GM12865 (cell line): ENCODE measurements at regions not wholly inside any gene's neighbourhood (a gene's known extent, or its start where the extent isn't known, plus 50 kb on each side); places are given as distances from the start of the nearest gene placed in this dataset.
A peak's percentile ranks its signal among the peaks of the same experiment; 100 is the strongest.

Source experiments
- DNase-seq: peaks from one replicate; pipeline ENCODE4 v3.0.0; 2010; ENCODE audit warnings: low read depth
- H3K4me3 ChIP-seq: 2 replicates; pipeline ENCODE4 v1.5.1; 2011; ENCODE audit warnings: mild to moderate bottlenecking, low read depth, low read length, control low read depth
- TF ChIP-seq, protein P1 (sequence below): IDR thresholded peaks from 2 replicates; pipeline ENCODE4 v1.5.1; 2011; ENCODE audit warnings: low read length, control low read depth, low read depth, inconsistent platforms; ENCODE audit not compliant: insufficient read depth; ENCODE audit errors: missing control alignments

DNA sequence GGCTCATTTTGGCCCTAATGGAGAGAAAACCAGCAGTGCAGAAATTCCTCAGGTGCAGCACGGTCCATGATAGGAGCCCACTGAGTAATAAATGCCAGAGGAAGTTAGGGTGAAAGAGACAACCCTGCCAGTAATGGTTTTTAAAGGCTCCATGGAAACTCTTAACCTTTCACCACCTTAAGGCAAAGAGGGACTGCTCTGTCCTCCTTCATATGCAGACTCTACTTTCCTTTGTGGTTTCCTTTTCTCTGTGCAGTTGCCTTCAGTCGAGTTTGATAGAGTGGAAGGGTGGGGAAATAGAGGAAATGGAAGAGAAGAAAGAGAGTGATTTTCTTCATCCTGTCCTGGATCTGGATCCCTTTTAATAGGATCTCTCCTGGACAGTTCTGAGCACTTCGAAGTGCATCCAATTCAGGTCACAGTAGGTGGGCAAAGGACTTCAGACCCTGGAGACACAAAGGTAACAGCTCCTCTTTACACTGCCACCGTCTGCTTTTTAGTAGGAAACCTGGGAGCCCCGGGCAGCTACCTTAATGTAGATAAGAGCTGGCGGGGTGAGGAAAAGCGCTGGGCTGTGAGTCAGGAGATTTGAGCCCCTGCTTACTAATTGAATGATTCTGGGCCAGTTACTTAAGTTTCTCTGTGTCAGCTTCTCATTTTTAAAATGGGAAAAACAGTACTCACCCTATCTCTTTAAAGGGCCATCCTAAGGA lies 294.8 kb downstream of the KCNRG start:
- no peak for DNase-seq
- no peak overlapping the region for H3K4me3 ChIP-seq
- TF ChIP-seq, protein P1, sequence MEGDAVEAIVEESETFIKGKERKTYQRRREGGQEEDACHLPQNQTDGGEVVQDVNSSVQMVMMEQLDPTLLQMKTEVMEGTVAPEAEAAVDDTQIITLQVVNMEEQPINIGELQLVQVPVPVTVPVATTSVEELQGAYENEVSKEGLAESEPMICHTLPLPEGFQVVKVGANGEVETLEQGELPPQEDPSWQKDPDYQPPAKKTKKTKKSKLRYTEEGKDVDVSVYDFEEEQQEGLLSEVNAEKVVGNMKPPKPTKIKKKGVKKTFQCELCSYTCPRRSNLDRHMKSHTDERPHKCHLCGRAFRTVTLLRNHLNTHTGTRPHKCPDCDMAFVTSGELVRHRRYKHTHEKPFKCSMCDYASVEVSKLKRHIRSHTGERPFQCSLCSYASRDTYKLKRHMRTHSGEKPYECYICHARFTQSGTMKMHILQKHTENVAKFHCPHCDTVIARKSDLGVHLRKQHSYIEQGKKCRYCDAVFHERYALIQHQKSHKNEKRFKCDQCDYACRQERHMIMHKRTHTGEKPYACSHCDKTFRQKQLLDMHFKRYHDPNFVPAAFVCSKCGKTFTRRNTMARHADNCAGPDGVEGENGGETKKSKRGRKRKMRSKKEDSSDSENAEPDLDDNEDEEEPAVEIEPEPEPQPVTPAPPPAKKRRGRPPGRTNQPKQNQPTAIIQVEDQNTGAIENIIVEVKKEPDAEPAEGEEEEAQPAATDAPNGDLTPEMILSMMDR, result no peak

DNA sequence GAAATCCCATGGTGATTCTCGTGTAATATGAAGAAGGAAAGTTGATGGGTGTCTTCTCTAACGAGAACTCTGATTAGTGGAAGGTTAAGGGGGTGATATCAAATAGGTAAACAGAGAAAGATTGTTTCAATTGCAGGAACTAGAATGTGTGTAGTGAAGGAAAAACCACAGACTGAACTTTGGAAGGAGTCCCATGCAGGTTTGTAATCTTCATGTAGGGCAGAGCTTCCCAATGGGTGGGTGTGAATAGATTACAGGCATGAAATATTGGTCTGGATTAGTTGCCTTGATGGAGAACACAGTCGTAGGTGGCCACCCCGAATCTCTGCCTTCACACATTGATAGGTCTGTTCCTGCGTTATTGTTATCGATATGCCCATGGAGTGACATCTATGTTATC lies 295.5 kb downstream of the KCNRG start:
- TF ChIP-seq, protein P1, result no peak
- no peak overlapping the region for H3K4me3 ChIP-seq
- no peak for DNase-seq

DNA sequence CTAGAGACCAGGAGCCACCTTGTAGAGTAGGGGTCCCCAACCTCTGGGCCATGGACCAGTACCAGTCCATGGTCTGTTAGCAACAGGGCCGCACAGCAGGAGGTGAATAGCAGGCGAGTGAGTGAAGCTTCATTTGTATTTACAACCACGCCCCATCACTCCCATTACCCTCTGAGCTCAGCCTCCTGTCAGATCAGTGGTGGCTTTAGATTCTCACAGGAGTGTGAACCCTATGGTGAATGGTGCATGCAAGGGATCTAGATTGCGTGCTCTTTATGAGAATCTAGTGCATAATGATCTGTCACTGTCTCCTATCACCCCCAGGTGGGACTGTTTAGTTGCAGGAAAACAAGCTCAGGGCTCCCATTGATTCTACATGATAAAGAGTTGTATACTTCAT lies 303.6 kb downstream of the KCNRG start:
- H3K4me3 ChIP-seq, result no peak overlapping the region
- DNase-seq, result no peak
- TF ChIP-seq, protein P1, result no peak

DNA sequence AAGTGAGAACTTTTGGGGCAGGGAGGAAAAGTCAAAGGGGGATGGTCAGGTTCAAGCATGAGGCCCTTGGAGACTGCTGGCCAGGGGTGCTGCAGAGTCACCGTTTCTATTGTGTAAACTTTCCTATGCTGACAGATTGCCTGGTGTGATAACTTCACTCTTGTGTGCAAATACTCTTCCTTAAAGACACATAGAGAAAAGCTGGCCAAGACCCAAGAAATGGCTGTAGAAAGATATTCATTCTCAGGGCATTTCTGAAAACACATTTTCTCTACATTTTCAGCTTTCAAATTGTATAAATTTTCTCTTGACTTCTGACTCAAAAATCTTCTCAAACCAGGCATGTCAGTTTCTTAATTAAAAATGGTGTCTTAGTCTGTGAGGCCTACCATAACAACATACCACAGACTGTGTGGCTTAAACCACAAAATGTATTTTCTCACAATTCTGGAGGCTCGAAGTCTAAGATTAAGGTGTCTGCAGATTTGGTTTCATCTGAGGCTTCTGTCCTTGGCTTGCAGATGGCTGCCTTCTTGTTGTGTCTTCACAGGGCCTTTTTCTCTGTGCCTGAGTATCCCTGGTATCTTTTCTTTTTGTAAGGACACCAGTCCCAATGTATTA lies 304.5 kb downstream of the KCNRG start:
- DNase-seq, result peak; percentile 9
- no peak overlapping the region for H3K4me3 ChIP-seq
- TF ChIP-seq, protein P1, result no peak

DNA sequence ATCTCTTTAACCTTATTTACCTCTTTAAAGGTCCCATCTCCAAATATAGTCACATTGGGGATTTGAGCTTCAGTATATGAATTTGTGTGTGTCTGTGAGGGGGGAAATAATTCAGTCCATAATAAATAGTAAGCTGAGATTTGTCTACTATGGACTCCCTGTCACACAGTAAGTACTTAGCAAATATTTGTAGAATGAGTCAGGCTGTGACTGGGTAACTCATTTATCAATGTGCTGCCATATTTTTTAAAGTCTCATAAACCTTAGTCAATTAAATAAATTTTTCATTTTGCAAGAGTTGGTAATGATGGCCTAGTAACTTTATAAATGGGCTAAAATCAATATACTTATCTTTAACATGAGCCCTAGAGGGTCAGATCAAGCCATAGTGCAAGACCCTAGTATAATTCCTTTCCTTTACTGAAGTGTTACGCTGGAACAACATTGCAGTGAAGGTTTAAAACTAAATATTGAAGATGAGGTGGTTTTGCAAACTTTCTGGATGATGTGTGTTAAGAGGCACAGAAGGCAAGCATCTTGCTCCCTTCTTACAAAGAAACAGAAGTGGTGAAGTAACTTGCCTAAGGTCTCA lies 305.1 kb downstream of the KCNRG start:
- H3K4me3 ChIP-seq, result no peak overlapping the region
- no peak for DNase-seq
- TF ChIP-seq, protein P1, result no peak

DNA sequence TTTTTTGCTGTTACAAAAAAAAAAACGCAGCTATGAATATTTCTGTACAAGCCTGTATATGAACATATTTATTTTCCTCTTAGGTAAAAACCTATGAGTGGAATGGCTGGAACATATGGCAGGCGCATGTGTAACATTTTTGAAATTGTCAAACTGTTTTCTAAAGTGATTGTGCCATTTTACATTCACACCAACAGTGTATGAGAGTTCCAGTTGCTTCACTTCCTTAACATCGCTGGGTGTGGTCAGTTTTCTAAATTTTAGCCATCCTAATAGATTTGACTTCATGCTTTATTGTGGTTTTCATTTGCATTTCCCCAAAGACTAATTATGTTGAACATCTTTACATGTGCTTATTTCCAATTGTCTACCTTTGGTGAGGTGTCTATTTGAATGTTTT lies 306.8 kb downstream of the KCNRG start:
- no peak overlapping the region for H3K4me3 ChIP-seq
- TF ChIP-seq, protein P1, result no peak
- no peak for DNase-seq
